GM19238 (cell line): ENCODE measurements at regions not wholly inside any gene's neighbourhood (a gene's known extent, or its start where the extent isn't known, plus 50 kb on each side); places are given as distances from the start of the nearest gene placed in this dataset.

Experiments used
- DNase-seq: peaks from one replicate; pipeline ENCODE4 v3.0.0; 2011; ENCODE audit warnings: low spot score; ENCODE audit not compliant: insufficient read length

DNA sequence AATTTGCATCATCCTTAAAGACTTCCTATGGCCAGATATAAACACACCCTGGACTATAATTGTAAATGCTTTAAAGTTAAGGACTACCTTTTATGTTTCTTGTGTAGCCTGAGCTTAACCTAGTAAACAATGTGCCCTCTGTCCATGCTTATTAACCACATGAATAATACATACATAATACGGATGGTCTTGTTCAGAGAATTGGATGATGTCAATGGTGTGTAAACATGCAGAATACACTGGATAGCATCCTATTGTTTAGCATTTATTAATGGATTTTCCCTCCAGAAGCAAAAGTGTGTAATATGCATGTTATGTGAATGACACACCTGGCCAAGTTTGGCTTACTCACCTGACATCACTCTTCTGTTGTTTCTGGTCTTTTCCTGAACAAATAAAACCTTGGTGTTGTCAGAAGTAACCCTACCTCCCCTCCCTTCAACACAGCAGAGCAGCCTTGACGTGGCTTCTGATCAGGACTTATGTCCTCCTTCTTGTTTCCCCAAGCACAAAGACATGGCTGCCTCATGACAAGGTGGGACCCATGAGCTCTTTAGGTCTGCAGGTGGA is 517.9 kb downstream of the MTRR start:
- no peak for DNase-seq

DNA sequence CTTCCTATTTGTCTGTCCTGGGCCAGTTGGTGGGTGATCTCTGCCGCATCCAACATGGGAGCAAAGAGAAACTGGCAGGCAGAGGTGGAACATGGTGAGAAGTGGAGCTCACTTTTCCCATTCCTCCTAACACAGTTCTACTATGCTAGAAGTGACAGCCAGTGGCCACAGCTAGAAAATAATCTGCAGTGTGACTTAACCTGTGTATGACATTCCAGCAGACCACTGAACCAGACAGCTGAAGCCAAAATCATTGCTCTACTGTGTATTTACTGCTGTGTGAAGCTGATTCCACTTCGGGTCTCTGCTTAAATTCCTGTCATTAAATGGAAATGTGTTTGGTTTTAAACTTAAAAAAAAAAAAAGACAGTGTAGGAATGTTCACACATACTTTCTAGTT is 523.0 kb downstream of the MTRR start:
- DNase-seq = no peak

DNA sequence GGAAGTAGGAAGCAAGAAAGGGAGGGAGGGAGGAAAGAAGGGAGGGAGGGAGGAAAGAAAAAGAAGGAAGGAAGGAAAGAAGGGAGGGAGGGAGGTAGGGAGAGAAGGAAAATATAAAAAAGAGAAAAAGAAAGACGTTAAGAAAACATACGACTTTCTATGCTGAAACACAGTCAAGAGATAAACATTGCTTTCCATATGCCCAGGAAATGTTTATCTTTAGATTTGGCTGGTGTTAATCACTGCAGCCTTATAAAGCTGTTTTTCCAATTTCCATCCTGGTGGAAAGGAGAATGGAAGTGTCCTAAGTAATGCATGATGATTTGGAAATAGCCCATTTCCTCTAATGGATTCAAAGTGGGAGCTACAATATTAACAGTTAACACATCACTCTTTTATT is 524.3 kb downstream of the MTRR start:
- no peak for DNase-seq

DNA sequence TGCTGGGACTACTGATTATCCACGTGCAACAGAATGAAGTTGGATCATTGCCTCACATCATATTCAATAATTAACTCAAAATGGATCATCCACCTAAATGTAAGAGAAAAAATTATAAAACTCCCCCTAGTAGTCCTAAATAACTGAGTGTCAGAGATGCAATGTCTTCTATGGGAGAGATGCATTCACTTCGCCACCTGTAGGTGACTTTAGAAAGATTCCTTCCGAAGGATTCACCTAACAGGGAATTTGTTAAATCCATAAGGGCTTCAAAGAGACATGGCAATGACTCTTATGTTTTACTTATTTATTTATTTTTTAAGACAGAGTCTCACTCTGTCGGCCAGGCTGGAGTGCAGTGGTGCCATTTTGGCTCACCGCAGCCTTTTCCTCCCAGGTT is 526.0 kb downstream of the MTRR start:
- no peak for DNase-seq

DNA sequence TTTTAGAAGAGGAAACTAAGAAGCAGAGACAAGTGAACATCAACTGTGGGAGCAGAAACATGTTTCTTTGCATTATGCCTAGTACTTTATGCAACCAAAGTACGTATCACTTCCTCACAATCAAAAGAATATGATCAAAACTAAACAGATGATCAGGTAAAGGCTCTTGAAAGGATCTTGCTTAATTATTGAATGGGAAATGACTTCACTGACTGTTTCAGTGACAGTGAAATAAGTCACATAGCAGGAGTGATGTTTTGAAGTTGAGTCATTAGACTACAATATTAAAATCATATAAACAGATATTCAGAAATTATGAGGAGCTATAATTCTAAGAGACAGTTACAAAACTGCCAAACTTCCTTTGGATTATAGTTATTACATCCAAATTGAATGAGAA is 527.3 kb downstream of the MTRR start:
- DNase-seq = no peak

DNA sequence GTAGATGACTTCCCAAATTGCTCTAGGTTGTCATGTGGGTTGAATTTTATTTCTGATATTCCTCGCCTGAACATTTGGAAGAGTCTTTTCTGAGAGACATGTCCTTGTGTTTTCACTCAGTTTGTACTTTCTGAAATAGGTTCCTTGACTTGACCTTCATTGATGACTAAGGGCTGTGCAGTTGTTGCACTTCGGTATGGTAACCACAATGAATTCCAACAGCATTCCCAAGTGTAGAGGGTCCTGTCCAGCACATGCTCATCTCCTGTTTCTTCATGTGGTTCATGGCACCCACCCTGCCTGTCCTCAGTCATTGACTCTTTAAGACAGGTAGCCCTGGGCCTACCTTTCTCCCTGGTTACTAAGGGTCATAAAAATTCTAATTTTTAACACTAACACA is 527.8 kb downstream of the MTRR start:
- no peak for DNase-seq

DNA sequence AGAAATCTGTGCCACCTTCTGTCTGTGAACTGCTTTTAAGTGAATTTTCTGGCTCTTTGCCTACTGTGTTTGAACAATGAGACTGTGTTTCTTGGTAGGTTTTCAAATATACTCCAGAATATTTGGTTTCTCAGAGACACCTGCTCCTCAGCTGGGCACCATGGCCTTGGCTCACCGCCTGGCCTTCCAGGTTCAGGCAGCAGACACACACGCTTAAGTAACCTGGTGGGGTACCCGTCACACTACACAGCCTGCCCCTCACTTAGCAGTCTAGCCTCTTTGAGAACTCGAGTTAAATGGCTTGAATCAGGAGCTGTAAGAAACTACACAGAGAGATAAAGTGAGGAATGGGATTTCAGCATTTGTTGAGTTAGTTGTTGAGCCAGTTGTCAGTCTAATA is 530.5 kb downstream of the MTRR start:
- no peak for DNase-seq

DNA sequence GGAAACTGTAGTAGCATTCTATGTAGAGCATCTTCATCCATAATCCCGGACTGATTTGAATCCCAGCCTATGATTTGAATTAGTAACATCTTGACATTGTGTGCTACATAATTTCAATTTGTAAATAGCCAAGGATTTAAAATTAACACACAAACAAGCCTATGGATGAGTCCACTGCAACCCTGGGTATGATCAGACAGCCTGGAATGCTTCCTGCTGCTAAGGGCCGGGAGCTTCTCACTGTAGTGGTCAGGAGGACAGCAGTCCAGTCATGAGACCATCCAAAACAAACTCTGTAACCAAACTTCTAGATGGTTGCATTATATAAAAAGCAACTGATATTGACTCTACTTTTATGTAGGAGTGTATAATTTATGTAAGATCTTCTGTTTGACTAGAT is 539.3 kb downstream of the MTRR start:
- no peak for DNase-seq

DNA sequence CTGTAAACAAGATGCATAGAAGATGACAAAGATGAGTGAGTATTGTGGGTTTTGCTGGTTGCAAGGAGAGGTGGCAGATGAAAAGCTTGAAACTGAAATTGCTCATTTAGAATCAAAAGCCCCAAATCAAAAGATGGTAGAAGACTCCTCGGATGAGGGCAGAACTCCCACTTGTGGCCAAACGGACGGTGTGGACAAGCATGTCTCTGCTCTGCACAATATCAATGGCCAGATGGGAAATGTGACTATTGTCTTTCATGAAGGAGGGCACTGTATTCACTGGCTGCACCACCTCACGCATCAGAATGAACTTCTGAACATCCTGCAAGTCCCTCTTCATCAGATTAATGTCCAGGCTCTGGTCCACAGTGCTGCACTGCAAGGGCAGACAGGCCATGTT is 541.7 kb downstream of the MTRR start:
- DNase-seq = no peak

DNA sequence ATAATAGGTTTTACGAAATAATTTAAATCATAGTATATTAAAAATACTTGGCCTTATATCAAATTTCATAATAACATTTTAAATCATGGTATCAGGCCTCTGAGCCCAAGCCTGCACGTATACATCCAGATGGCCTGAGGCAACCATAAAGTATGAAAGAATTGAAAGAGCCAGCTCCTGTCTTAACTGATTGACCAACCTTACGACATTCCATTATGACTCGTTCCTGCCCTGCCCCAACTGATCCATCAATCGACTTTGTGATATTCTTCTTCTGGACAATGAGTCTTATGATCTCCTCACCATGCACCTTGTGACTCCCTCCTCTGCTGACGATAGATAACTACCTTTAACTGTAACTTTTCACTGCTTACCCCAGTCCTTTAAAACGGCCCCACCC is 545.0 kb downstream of the MTRR start:
- no peak for DNase-seq

DNA sequence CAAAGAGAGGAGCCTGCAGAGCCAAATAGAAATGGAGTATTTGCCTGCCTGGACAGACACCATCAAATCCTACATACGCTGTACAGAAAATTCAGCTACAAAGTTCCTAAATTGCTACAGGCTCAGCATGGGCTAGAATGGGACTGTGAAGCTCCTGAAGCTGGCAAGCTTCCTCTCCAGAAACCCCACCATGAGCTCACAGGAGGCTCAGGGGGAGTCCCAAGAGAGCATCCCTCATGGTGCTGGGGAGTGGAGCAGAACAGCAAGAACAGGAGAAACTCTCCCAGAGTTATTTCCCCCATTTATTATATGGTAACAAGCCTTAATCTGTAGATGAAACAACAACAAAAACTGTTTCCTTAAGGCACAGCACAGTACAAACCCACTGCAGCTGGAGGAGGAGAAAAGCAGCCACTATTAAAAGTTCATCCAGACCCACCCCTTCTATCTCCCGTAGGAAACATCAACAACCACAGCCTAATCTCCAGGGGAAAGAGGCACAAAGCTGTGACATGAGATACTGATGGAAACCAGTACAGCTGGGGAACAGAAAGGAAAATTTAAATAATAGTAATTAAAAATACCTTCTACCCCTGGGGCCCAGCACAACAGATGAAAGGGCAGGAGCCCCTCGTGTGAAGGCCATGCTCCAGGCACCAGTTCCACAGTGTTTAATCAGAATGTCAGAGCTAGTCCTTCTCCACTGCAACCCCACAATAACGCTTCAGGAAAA is 548.5 kb downstream of the MTRR start:
- DNase-seq = no peak

DNA sequence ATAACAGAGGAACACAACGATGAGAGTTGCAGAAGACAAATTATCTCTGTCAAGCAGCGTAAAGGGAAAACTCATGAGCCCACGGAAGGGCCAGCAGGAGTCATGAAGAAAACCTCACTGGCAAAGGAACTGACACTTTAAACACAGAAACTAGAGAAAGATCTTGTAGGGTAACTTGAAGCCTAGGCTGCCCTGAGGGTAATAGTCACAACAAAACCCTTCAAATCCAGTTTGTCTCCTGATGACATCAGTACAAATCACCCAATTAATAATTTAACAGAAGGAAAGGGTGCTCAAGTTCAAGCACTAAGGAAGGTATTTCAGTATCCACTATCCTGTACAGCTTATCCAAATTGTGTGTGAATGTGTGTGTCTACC is 549.1 kb downstream of the MTRR start:
- DNase-seq = no peak

DNA sequence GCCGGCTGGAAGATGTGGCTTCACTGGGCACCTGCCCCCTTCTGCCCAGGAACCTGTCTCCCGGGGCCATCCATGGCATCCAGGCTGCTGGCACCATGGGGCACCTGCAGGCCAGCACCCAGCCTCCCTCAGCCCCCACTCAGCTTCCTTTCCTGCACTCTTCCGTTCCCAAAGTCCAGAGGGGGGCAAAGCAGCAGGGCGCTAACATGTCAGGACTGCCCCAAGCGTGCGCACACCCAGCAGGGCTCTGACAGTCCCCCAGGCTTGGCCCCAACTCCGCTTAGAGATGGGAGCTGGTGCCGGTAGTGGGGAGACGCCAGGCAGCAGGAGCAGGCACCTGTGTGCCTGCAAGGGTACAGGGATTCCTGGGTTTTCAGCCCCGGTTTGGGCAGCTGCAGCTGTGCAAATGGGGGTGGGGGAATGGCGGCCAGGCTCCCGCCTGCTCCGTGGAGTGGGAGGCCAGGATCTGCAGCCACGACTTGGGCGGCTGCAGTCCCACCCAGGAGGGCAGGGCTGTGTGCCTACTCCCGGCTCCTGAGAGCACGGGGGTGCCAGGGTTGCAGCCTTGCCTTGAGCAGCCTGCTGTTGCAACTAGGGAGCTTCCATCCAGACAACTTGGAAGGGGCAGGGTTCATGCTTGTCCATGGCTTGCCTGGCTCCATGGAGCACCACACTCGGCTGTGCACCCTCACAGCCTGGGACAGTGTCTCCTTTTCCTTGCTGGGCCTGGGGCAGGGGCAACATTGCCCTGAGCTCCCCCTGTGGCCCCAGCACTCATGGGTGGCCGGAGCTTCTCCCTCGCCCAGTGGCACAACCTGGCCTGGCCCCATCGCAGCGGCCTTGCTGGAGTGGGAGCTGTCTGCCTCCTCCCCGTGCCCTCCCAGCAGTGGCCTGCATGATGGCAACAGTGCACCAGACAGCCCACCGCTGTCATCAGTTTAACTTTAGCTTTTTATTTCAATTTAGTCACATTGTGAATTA is 561.1 kb downstream of the MTRR start:
- DNase-seq = no peak

DNA sequence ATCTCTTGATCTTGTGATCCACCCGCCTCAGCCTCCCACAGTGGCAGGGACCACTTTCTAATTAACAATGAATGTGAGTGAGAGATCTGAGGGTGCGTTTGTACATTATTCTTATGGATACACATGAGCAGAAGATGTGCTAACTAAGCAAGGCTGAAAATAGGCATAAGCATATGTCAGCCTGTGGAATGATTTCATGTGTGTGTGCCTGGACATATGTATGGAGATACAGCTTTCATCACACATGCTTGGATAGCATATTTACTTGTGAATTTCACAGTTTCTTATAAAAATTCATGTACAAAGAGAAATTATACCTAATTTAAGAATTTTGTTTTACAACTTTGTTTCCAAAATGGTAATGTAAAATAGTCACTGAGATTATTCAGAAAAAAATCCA is 565.6 kb downstream of the MTRR start:
- no peak for DNase-seq

DNA sequence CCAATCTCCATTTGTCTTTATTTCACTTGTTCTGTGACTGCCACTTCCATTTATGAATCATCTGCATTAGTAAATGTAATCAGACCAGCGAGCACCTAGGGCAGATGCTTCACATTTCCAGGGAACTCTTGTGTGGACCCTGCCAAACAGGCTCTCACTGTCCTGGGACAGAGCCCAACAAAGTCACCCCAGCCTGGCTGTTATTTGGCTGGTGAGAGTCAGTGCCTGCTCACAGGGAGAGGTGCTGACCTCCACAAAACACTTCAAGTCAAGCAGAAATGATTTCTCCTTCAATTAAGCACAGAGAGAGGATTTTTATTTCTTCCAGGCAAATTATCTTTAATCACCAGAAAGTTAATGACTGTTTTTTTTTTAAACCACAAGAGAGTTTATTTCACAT is 568.0 kb downstream of the MTRR start:
- no peak for DNase-seq

DNA sequence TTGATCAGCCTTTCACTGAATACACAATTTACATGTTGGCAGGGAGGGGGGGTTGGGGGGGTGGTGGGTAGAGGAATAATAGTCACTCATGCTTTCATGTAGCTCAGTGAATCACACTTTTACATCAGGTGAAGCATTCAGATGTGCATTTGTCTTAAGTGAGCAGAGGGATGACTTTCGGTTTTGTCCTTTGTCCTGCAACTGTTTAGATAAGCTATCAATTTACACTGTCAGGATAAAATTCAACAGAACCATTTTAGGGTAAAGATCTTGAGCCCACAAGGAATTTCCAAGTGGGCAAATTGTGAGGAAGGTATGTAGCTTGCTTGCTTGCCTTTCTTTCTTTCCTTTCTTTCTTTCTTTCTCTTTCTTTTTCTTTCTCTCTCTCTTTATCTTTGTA is 576.2 kb downstream of the MTRR start:
- no peak for DNase-seq

DNA sequence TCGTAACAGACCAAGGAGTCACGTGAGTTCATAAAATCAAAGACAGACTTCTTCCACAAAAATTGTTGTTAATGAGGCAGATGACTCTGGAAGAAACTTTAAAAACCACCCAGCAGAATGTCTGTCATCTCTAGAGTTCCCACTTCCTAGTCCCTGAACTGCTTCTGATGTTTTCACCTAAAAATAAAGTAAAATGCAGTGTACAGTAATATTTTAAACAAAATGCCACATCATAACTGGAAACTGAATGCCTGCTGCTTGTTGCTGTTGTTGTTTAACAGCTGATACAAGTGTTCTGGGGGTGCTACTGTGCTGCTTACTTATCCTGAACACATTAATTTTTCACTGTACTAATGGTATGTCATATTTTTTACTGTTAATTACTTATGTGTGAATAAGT is 577.2 kb downstream of the MTRR start:
- DNase-seq = no peak

DNA sequence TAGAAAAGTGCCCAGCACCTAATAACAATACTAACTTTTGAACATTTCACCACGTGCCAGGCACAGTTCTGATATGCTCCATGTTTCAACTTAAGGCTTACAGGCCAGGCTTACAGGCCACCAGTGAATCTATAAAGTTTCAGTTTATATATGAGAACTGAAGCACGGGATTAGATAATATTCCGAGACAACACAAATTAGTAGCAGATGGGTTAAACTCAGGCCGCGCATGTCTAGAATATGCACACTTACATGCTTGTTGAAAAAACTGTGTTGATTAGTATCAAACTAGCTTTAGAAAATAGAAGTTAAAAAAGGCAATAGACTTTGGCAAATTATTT is 587.9 kb downstream of the MTRR start:
- DNase-seq = no peak

DNA sequence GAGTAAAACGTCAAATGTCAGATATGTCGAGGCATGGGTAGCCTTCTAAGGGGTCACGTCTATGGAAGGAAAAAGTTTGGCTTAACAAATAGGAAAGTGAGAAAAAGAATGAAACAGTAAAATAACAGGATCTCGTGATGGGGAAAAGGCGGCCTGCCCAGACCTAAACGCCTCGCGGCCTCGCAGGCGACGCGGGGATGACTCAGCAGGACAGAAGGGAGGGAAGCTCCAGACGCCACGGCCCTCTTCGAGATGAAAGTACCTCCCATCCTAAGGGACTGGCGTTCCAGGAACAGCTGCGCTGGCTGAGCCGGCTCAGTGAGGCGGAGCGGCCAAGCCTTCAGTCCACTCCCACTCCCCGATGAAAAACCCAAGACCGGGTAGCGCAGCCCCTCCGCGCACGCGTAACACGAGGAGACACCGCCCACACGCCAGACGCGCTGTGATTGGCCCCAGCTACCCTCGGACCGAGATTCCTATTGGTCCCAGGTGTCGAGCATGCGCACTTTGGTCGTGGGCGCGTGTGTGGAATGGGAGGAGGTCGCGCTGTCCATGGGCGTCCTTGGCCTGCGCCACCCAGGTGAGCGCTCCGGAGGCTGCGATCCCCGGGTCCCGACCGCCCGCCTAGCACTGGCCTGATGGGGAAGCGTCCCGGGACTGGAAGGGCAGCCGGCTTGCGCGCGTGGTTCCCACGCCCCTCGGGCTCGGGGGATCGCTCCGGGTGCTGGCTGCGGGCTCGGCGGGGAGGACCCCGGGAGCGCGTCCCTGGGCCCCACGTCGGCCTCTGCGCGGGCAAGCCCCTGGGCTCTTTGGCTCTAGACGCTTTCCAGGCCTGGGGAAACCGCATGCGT is 588.5 kb downstream of the MTRR start:
- peak; percentile 20 for DNase-seq

DNA sequence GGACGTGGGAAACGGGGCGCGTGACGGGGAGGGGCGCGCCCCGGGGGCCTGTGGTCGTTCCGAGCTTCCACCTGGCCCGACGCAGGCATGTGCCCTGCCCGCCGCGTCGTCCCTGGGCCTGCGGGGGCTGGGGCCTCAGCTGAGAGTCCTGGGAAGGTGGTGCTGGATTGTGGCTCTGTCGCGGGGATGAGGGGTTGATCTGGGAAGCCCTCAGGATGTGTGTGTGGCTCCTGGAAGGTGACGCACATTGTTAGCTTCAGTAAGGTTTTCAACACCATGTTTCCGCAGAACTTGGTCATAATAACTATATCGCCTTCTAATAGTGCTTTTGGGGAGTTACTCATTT is 589.1 kb downstream of the MTRR start:
- DNase-seq = no peak

DNA sequence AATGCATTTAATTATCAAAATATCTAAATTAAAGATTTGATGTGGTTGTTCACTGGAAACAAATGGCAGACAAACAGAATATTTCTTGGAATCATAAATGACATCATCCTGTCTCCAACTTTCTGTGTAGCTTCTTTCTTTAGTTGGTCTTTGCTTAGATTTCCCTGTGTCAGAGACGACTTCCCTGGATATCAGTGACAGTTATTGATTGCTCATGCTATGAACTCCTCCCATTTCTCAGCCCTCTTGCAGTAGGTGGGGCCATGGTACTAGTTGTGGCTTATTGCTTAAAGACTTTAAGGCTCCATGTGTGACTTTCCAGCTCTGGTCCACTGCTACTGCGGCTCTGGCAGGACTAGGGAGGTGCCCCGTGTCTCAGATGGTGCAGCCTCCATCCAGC is 592.6 kb downstream of the MTRR start:
- DNase-seq = no peak

DNA sequence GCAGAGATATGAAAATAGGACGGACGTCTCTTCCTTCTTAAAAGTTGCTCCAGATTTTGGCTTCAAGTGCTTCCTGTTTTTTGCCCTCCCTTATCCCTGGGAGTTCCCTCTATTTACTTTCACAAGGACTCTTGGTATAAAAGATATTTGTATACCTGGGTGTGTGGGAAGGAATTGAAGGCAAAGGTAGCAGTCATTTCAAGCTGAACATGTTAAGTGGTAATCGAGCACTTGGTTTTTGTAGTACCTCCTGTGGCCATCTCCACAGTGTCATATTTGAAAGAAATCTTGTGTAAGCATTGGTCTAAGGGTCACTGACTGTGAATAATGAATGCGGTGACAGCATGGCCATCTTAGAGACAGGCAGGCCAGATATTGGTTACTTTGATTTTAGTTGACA is 593.6 kb downstream of the MTRR start:
- DNase-seq = no peak
